GM23338 (cell line): ENCODE measurements at regions not wholly inside any gene's neighbourhood (a gene's known extent, or its start where the extent isn't known, plus 50 kb on each side); places are given as distances from the start of the nearest gene placed in this dataset.

ENCODE experiments used
- CREB1 ChIP-seq: fragments of 250-450 bp; sonication (Bioruptor Pico); IDR thresholded peaks from 2 replicates; pipeline ENCODE4 v1.5.0; 2020; ENCODE audit warnings: low read depth, mild to moderate bottlenecking, moderate library complexity
- CTCF ChIP-seq, 2 experiments: fragments of 200-600 bp in 1 of 2; sonication (generic) in 1 of 2; conservative IDR thresholded peaks; 2 replicates each; pipeline versions ENCODE4 v1.5.1 to v1.6.1; 2016 to 2017; ENCODE audit warnings: antibody characterized with exemption in 2 of 2, low read depth in 2 of 2, mild to moderate bottlenecking in 2 of 2, moderate library complexity in 1 of 2
- ETS1 ChIP-seq: IDR thresholded peaks from 2 replicates; pipeline ENCODE4 v1.6.1; 2016; ENCODE audit warnings: antibody characterized with exemption
- EZH2 ChIP-seq: fragments of 200-600 bp; sonication (generic); IDR thresholded peaks from one replicate; pipeline ENCODE4 v1.8.0; 2017; ENCODE audit warnings: antibody characterized with exemption, mild to moderate bottlenecking, low read depth; ENCODE audit not compliant: unreplicated experiment
- EZH2phosphoT487 ChIP-seq: fragments of 200-600 bp; sonication (generic); IDR thresholded peaks from one replicate; pipeline ENCODE4 v1.8.1; 2018; ENCODE audit warnings: antibody characterized with exemption; ENCODE audit not compliant: unreplicated experiment
- JUNB ChIP-seq: IDR thresholded peaks from one replicate; pipeline ENCODE4 v1.6.1; 2016; ENCODE audit warnings: antibody characterized with exemption; ENCODE audit not compliant: unreplicated experiment
- POLR2AphosphoS5 ChIP-seq: IDR thresholded peaks from 2 replicates; pipeline ENCODE4 v1.6.1; 2016; ENCODE audit warnings: antibody characterized with exemption, low read depth
- ZNF331 ChIP-seq: fragments of 250-450 bp; sonication (Bioruptor Pico); IDR thresholded peaks from 2 replicates; pipeline ENCODE4 v1.5.0; 2020; ENCODE audit warnings: low read depth, mild to moderate bottlenecking, moderate library complexity
- ZNF462 ChIP-seq: fragments of 250-450 bp; sonication (Bioruptor Pico); IDR thresholded peaks from 2 replicates; pipeline ENCODE4 v1.5.0; 2020; ENCODE audit warnings: mild to moderate bottlenecking, moderate library complexity
- TF ChIP-seq, protein P1 (sequence below): IDR thresholded peaks from one replicate; pipeline ENCODE4 v1.6.1; 2018; ENCODE audit warnings: antibody characterized with exemption; ENCODE audit not compliant: unreplicated experiment

GRCh38 chr3:98961161-98962155 lies 60.0 kb upstream of the DCBLD2 start:
- no peak for TF ChIP-seq POLR2AphosphoS5
- TF ChIP-seq CTCF (conservative IDR thresholded peaks at IDR 0.05; ENCODE audit: low read depth in 2 of 2): no peak
- TF ChIP-seq EZH2phosphoT487: no peak
- TF ChIP-seq EZH2: no peak
- TF ChIP-seq ZNF462 (CRISPR knock-in tag): no peak
- TF ChIP-seq, protein P1, sequence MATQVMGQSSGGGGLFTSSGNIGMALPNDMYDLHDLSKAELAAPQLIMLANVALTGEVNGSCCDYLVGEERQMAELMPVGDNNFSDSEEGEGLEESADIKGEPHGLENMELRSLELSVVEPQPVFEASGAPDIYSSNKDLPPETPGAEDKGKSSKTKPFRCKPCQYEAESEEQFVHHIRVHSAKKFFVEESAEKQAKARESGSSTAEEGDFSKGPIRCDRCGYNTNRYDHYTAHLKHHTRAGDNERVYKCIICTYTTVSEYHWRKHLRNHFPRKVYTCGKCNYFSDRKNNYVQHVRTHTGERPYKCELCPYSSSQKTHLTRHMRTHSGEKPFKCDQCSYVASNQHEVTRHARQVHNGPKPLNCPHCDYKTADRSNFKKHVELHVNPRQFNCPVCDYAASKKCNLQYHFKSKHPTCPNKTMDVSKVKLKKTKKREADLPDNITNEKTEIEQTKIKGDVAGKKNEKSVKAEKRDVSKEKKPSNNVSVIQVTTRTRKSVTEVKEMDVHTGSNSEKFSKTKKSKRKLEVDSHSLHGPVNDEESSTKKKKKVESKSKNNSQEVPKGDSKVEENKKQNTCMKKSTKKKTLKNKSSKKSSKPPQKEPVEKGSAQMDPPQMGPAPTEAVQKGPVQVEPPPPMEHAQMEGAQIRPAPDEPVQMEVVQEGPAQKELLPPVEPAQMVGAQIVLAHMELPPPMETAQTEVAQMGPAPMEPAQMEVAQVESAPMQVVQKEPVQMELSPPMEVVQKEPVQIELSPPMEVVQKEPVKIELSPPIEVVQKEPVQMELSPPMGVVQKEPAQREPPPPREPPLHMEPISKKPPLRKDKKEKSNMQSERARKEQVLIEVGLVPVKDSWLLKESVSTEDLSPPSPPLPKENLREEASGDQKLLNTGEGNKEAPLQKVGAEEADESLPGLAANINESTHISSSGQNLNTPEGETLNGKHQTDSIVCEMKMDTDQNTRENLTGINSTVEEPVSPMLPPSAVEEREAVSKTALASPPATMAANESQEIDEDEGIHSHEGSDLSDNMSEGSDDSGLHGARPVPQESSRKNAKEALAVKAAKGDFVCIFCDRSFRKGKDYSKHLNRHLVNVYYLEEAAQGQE: no peak
- TF ChIP-seq CREB1 (CRISPR knock-in tag): no peak
- TF ChIP-seq JUNB: no peak
- no peak for TF ChIP-seq ETS1
- no peak for TF ChIP-seq ZNF331 (CRISPR knock-in tag)
